ENCODE measurements at regions not wholly inside any gene's neighbourhood (a gene's known extent, or its start where the extent isn't known, plus 50 kb on each side); places are given as distances from the start of the nearest gene placed in this dataset.

- Histone ChIP-seq H3K9ac (ENCODE audit: low read depth in 1 of 2, low read length in 2 of 2) (no peak overlapping the region), H3K4me3 (ENCODE audit: low read length in 2 of 2) (no peak overlapping the region), H3K9me3 (ENCODE audit: control insufficient read depth in 2 of 2, low read length in 2 of 2) (no peaks in the 10 kb centered on the region), H3K4me1 (ENCODE audit: control insufficient read depth in 2 of 2, insufficient read depth in 2 of 2, low read length in 2 of 2) (peaks cover 14 to 16% of the 10 kb centered on the region in 2 donors), H3K36me3 (ENCODE audit: control insufficient read depth in 2 of 2, insufficient read depth in 2 of 2, low read length in 2 of 2) (no peaks in the 10 kb centered on the region), H3K27me3 (ENCODE audit: control insufficient read depth in 2 of 2, insufficient read depth in 2 of 2, low read length in 2 of 2) (no peaks in the 10 kb centered on the region), H3K27ac (ENCODE audit: low read depth in 2 of 2, low read length in 2 of 2) (no peak overlapping the region)
Measured at GRCh38 chr3:194009019-194009418, 126.9 kb upstream of the HES1 start.

- Histone ChIP-seq H3K4me3 (ENCODE audit: low read length in 2 of 2) (no peak overlapping the region), H3K36me3 (ENCODE audit: control insufficient read depth in 2 of 2, insufficient read depth in 2 of 2, low read length in 2 of 2) (no peaks in the 10 kb centered on the region), H3K27me3 (ENCODE audit: control insufficient read depth in 2 of 2, insufficient read depth in 2 of 2, low read length in 2 of 2) (no peaks in the 10 kb centered on the region), H3K9me3 (ENCODE audit: control insufficient read depth in 2 of 2, low read length in 2 of 2) (no peaks in the 10 kb centered on the region), H3K4me1 (ENCODE audit: control insufficient read depth in 2 of 2, insufficient read depth in 2 of 2, low read length in 2 of 2) (peaks cover 4 to 9% of the 10 kb centered on the region in 2 donors), H3K9ac (ENCODE audit: low read depth in 1 of 2, low read length in 2 of 2) (no peak overlapping the region), H3K27ac (ENCODE audit: low read depth in 2 of 2, low read length in 2 of 2) (no peak overlapping the region)
Measured at GRCh38 chr3:194009892-194010533, 125.9 kb upstream of the HES1 start.

GRCh38 chr3:194011807-194012206 lies 124.1 kb upstream of the HES1 start:
- H3K27me3 ChIP-seq (ENCODE audit: control insufficient read depth in 2 of 2, insufficient read depth in 2 of 2, low read length in 2 of 2), result no peaks in the 10 kb centered on the region

GRCh38 chr3:194013928-194014327 lies 122.0 kb upstream of the HES1 start:
- H3K9ac ChIP-seq (ENCODE audit: low read depth in 1 of 2, low read length in 2 of 2), result no peak overlapping the region

More at GRCh38 chr3:194011807-194012206, 124.1 kb upstream of the HES1 start:
- Histone ChIP-seq H3K9me3 (ENCODE audit: control insufficient read depth in 2 of 2, low read length in 2 of 2) (no peaks in the 10 kb centered on the region), H3K4me3 (ENCODE audit: low read length in 2 of 2) (no peak overlapping the region), H3K36me3 (ENCODE audit: control insufficient read depth in 2 of 2, insufficient read depth in 2 of 2, low read length in 2 of 2) (no peaks in the 10 kb centered on the region), H3K27ac (ENCODE audit: low read depth in 2 of 2, low read length in 2 of 2) (no peak overlapping the region), H3K4me1 (ENCODE audit: control insufficient read depth in 2 of 2, insufficient read depth in 2 of 2, low read length in 2 of 2) (peaks cover 0 to 4% of the 10 kb centered on the region in 2 donors), H3K9ac (ENCODE audit: low read depth in 1 of 2, low read length in 2 of 2) (no peak overlapping the region)

GRCh38 chr3:194014756-194015155 lies 121.2 kb upstream of the HES1 start:
- no peaks in the 10 kb centered on the region for H3K9me3 ChIP-seq (ENCODE audit: control insufficient read depth in 2 of 2, low read length in 2 of 2)
- no peak overlapping the region for H3K27ac ChIP-seq (ENCODE audit: low read depth in 2 of 2, low read length in 2 of 2)
- H3K27me3 ChIP-seq (ENCODE audit: control insufficient read depth in 2 of 2, insufficient read depth in 2 of 2, low read length in 2 of 2), result no peaks in the 10 kb centered on the region
- no peaks in the 10 kb centered on the region for H3K36me3 ChIP-seq (ENCODE audit: control insufficient read depth in 2 of 2, insufficient read depth in 2 of 2, low read length in 2 of 2)
- no peak overlapping the region for H3K9ac ChIP-seq (ENCODE audit: low read depth in 1 of 2, low read length in 2 of 2)
- H3K4me3 ChIP-seq (ENCODE audit: low read length in 2 of 2), result no peak overlapping the region
- no peaks in the 10 kb centered on the region for H3K4me1 ChIP-seq (ENCODE audit: control insufficient read depth in 2 of 2, insufficient read depth in 2 of 2, low read length in 2 of 2)

More at GRCh38 chr3:194013928-194014327, 122.0 kb upstream of the HES1 start:
- Histone ChIP-seq H3K27ac (ENCODE audit: low read depth in 2 of 2, low read length in 2 of 2) (no peak overlapping the region), H3K4me3 (ENCODE audit: low read length in 2 of 2) (no peak overlapping the region), H3K9me3 (ENCODE audit: control insufficient read depth in 2 of 2, low read length in 2 of 2) (no peaks in the 10 kb centered on the region), H3K4me1 (ENCODE audit: control insufficient read depth in 2 of 2, insufficient read depth in 2 of 2, low read length in 2 of 2) (peaks cover 0 to 4% of the 10 kb centered on the region in 2 donors), H3K36me3 (ENCODE audit: control insufficient read depth in 2 of 2, insufficient read depth in 2 of 2, low read length in 2 of 2) (no peaks in the 10 kb centered on the region), H3K27me3 (ENCODE audit: control insufficient read depth in 2 of 2, insufficient read depth in 2 of 2, low read length in 2 of 2) (no peaks in the 10 kb centered on the region)

- no peaks in the 10 kb centered on the region for H3K27me3 ChIP-seq (ENCODE audit: control insufficient read depth in 2 of 2, insufficient read depth in 2 of 2, low read length in 2 of 2)
- H3K27ac ChIP-seq (ENCODE audit: low read depth in 2 of 2, low read length in 2 of 2), result no peak overlapping the region
- no peak overlapping the region for H3K9ac ChIP-seq (ENCODE audit: low read depth in 1 of 2, low read length in 2 of 2)
Measured at GRCh38 chr3:194019398-194020165, 116.4 kb upstream of the HES1 start.

GRCh38 chr3:194022052-194022451 lies 113.9 kb upstream of the HES1 start:
- Histone ChIP-seq H3K4me3 (ENCODE audit: low read length in 2 of 2) (no peak overlapping the region), H3K9me3 (ENCODE audit: control insufficient read depth in 2 of 2, low read length in 2 of 2) (no peaks in the 10 kb centered on the region), H3K27ac (ENCODE audit: low read depth in 2 of 2, low read length in 2 of 2) (no peak overlapping the region), H3K36me3 (ENCODE audit: control insufficient read depth in 2 of 2, insufficient read depth in 2 of 2, low read length in 2 of 2) (no peaks in the 10 kb centered on the region), H3K4me1 (ENCODE audit: control insufficient read depth in 2 of 2, insufficient read depth in 2 of 2, low read length in 2 of 2) (no peaks in the 10 kb centered on the region), H3K27me3 (ENCODE audit: control insufficient read depth in 2 of 2, insufficient read depth in 2 of 2, low read length in 2 of 2) (no peaks in the 10 kb centered on the region), H3K9ac (ENCODE audit: low read depth in 1 of 2, low read length in 2 of 2) (no peak overlapping the region)

More at GRCh38 chr3:194019398-194020165, 116.4 kb upstream of the HES1 start:
- Histone ChIP-seq H3K9me3 (ENCODE audit: control insufficient read depth in 2 of 2, low read length in 2 of 2) (no peaks in the 10 kb centered on the region), H3K4me1 (ENCODE audit: control insufficient read depth in 2 of 2, insufficient read depth in 2 of 2, low read length in 2 of 2) (no peaks in the 10 kb centered on the region), H3K4me3 (ENCODE audit: low read length in 2 of 2) (no peak overlapping the region), H3K36me3 (ENCODE audit: control insufficient read depth in 2 of 2, insufficient read depth in 2 of 2, low read length in 2 of 2) (no peaks in the 10 kb centered on the region)

- no peaks in the 10 kb centered on the region for H3K27me3 ChIP-seq (ENCODE audit: control insufficient read depth in 2 of 2, insufficient read depth in 2 of 2, low read length in 2 of 2)
Measured at GRCh38 chr3:194022816-194023215, 113.1 kb upstream of the HES1 start.

GRCh38 chr3:194023501-194024280 lies 112.3 kb upstream of the HES1 start:
- Histone ChIP-seq H3K9ac (ENCODE audit: low read depth in 1 of 2, low read length in 2 of 2) (no peak overlapping the region), H3K36me3 (ENCODE audit: control insufficient read depth in 2 of 2, insufficient read depth in 2 of 2, low read length in 2 of 2) (no peaks in the 10 kb centered on the region), H3K9me3 (ENCODE audit: control insufficient read depth in 2 of 2, low read length in 2 of 2) (no peaks in the 10 kb centered on the region), H3K27me3 (ENCODE audit: control insufficient read depth in 2 of 2, insufficient read depth in 2 of 2, low read length in 2 of 2) (no peaks in the 10 kb centered on the region), H3K4me3 (ENCODE audit: low read length in 2 of 2) (no peak overlapping the region), H3K27ac (ENCODE audit: low read depth in 2 of 2, low read length in 2 of 2) (no peak overlapping the region), H3K4me1 (ENCODE audit: control insufficient read depth in 2 of 2, insufficient read depth in 2 of 2, low read length in 2 of 2) (no peaks in the 10 kb centered on the region)

More at GRCh38 chr3:194022816-194023215, 113.1 kb upstream of the HES1 start:
- no peak overlapping the region for H3K27ac ChIP-seq (ENCODE audit: low read depth in 2 of 2, low read length in 2 of 2)
- no peak overlapping the region for H3K4me3 ChIP-seq (ENCODE audit: low read length in 2 of 2)
- H3K4me1 ChIP-seq (ENCODE audit: control insufficient read depth in 2 of 2, insufficient read depth in 2 of 2, low read length in 2 of 2), result no peaks in the 10 kb centered on the region
- H3K36me3 ChIP-seq (ENCODE audit: control insufficient read depth in 2 of 2, insufficient read depth in 2 of 2, low read length in 2 of 2), result no peaks in the 10 kb centered on the region
- no peak overlapping the region for H3K9ac ChIP-seq (ENCODE audit: low read depth in 1 of 2, low read length in 2 of 2)
- no peaks in the 10 kb centered on the region for H3K9me3 ChIP-seq (ENCODE audit: control insufficient read depth in 2 of 2, low read length in 2 of 2)

GRCh38 chr3:194025119-194025518 lies 110.8 kb upstream of the HES1 start:
- H3K4me1 ChIP-seq (ENCODE audit: control insufficient read depth in 2 of 2, insufficient read depth in 2 of 2, low read length in 2 of 2), result peaks cover 6 to 8% of the 10 kb centered on the region in 2 donors
- H3K27me3 ChIP-seq (ENCODE audit: control insufficient read depth in 2 of 2, insufficient read depth in 2 of 2, low read length in 2 of 2), result no peaks in the 10 kb centered on the region
- H3K36me3 ChIP-seq (ENCODE audit: control insufficient read depth in 2 of 2, insufficient read depth in 2 of 2, low read length in 2 of 2), result no peaks in the 10 kb centered on the region
- no peak overlapping the region for H3K4me3 ChIP-seq (ENCODE audit: low read length in 2 of 2)
- H3K9ac ChIP-seq (ENCODE audit: low read depth in 1 of 2, low read length in 2 of 2), result no peak overlapping the region
- no peak overlapping the region for H3K27ac ChIP-seq (ENCODE audit: low read depth in 2 of 2, low read length in 2 of 2)
- H3K9me3 ChIP-seq (ENCODE audit: control insufficient read depth in 2 of 2, low read length in 2 of 2), result no peaks in the 10 kb centered on the region

All from mucosa of rectum (tissue), 2 donors.